ENCODE measurements at regions not wholly inside any gene's neighbourhood (a gene's known extent, or its start where the extent isn't known, plus 50 kb on each side); places are given as distances from the start of the nearest gene placed in this dataset.

GRCh38 chr10:9188022-9188810 is 1133.7 kb downstream of the GATA3 start:
- TF ChIP-seq CTCF (IDR thresholded peaks at IDR 0.05; ENCODE audit: insufficient read depth in 1 of 2, low read depth in 1 of 2, low read length in 1 of 2, severe bottlenecking in 1 of 2, unreplicated experiment in 1 of 2) = no peak
- Histone ChIP-seq H3K4me1 (no peaks in the 10 kb centered on the region), H3K27me3 (replicated peaks; ENCODE audit: control insufficient read depth, insufficient read depth, low read length) (no peaks in the 10 kb centered on the region), H3K4me3 (ENCODE audit: low read depth, low read length) (no peak overlapping the region), H3K9me3 (no peaks in the 10 kb centered on the region), H3K36me3 (ENCODE audit: control insufficient read depth, insufficient read depth, low read length) (no peaks in the 10 kb centered on the region)
- Mint-ChIP-seq H3K9me3 (ENCODE audit: unreplicated experiment) (no peaks in the 10 kb centered on the region), H3K27me3 (ENCODE audit: insufficient read depth, unreplicated experiment) (peaks cover 7% of the 10 kb centered on the region), H3K27ac (ENCODE audit: unreplicated experiment) (no peak overlapping the region), H3K4me1 (ENCODE audit: low read depth, unreplicated experiment) (peaks cover 7% of the 10 kb centered on the region), H3K4me3 (ENCODE audit: unreplicated experiment) (no peak overlapping the region), H3K36me3 (ENCODE audit: insufficient read depth, unreplicated experiment) (no peaks in the 10 kb centered on the region)
- intact Hi-C loops (cut with micrococcal nuclease; ENCODE audit: unreplicated experiment) = no loop called here
- ChIA-PET POLR2A (no interaction called here), CTCF (no interaction called here)
- no TSS peak for BruUV-seq (replicated peaks)
- peak in 1 of 2 experiments; percentile 6 for DNase-seq

GRCh38 chr10:9189448-9189847 is 1135.0 kb downstream of the GATA3 start:
- no peaks in the 10 kb centered on the region for H3K27me3 ChIP-seq (replicated peaks; ENCODE audit: control insufficient read depth, insufficient read depth, low read length)
- H3K9me3 ChIP-seq = no peaks in the 10 kb centered on the region
- BruUV-seq (replicated peaks) = no TSS peak
- no peaks in the 10 kb centered on the region for H3K4me1 ChIP-seq
- intact Hi-C loops (cut with micrococcal nuclease; ENCODE audit: unreplicated experiment) = no loop called here
- Mint-ChIP-seq H3K9me3 (ENCODE audit: unreplicated experiment) (no peaks in the 10 kb centered on the region), H3K27me3 (ENCODE audit: insufficient read depth, unreplicated experiment) (peaks cover 7% of the 10 kb centered on the region), H3K27ac (ENCODE audit: unreplicated experiment) (no peak overlapping the region), H3K36me3 (ENCODE audit: insufficient read depth, unreplicated experiment) (no peaks in the 10 kb centered on the region), H3K4me1 (ENCODE audit: low read depth, unreplicated experiment) (peaks cover 7% of the 10 kb centered on the region), H3K4me3 (ENCODE audit: unreplicated experiment) (no peak overlapping the region)
- TF ChIP-seq CTCF (IDR thresholded peaks at IDR 0.05; ENCODE audit: insufficient read depth in 1 of 2, low read depth in 1 of 2, low read length in 1 of 2, severe bottlenecking in 1 of 2, unreplicated experiment in 1 of 2) = no peak
- H3K36me3 ChIP-seq (ENCODE audit: control insufficient read depth, insufficient read depth, low read length) = no peaks in the 10 kb centered on the region
- POLR2A ChIA-PET = no interaction called here
- no peak for DNase-seq
- CTCF ChIA-PET = no interaction called here
- H3K4me3 ChIP-seq (ENCODE audit: low read depth, low read length) = no peak overlapping the region

- H3K36me3 Mint-ChIP-seq (ENCODE audit: insufficient read depth, unreplicated experiment) = no peaks in the 10 kb centered on the region
- Histone ChIP-seq H3K4me1 (no peaks in the 10 kb centered on the region), H3K36me3 (ENCODE audit: control insufficient read depth, insufficient read depth, low read length) (no peaks in the 10 kb centered on the region), H3K4me3 (ENCODE audit: low read depth, low read length) (no peak overlapping the region), H3K27me3 (replicated peaks; ENCODE audit: control insufficient read depth, insufficient read depth, low read length) (no peaks in the 10 kb centered on the region), H3K9me3 (no peaks in the 10 kb centered on the region)
- no peak for DNase-seq
- H3K27me3 Mint-ChIP-seq (ENCODE audit: insufficient read depth, unreplicated experiment) = peaks cover 7% of the 10 kb centered on the region
- H3K4me3 Mint-ChIP-seq (ENCODE audit: unreplicated experiment) = no peak overlapping the region
- H3K27ac Mint-ChIP-seq (ENCODE audit: unreplicated experiment) = no peak overlapping the region
- CTCF ChIA-PET = no interaction called here
- BruUV-seq (replicated peaks) = no TSS peak
- H3K4me1 Mint-ChIP-seq (ENCODE audit: low read depth, unreplicated experiment) = peaks cover 7% of the 10 kb centered on the region
- intact Hi-C loops (cut with micrococcal nuclease; ENCODE audit: unreplicated experiment) = no loop called here
- POLR2A ChIA-PET = no interaction called here
- H3K9me3 Mint-ChIP-seq (ENCODE audit: unreplicated experiment) = no peaks in the 10 kb centered on the region
- TF ChIP-seq CTCF (IDR thresholded peaks at IDR 0.05; ENCODE audit: insufficient read depth in 1 of 2, low read depth in 1 of 2, low read length in 1 of 2, severe bottlenecking in 1 of 2, unreplicated experiment in 1 of 2) = no peak
These were observed 1138.6 kb downstream of the GATA3 start for GRCh38 chr10:9193120-9193519.
